IPS-NIHi7 (cell line): ENCODE measurements at regions not wholly inside any gene's neighbourhood (a gene's known extent, or its start where the extent isn't known, plus 50 kb on each side); places are given as distances from the start of the nearest gene placed in this dataset.

ENCODE experiments used
- DNase-seq: peaks from one replicate; pipeline ENCODE4 v3.0.0; 2012; ENCODE audit warnings: mixed read lengths; ENCODE audit errors: extremely low spot score

DNA sequence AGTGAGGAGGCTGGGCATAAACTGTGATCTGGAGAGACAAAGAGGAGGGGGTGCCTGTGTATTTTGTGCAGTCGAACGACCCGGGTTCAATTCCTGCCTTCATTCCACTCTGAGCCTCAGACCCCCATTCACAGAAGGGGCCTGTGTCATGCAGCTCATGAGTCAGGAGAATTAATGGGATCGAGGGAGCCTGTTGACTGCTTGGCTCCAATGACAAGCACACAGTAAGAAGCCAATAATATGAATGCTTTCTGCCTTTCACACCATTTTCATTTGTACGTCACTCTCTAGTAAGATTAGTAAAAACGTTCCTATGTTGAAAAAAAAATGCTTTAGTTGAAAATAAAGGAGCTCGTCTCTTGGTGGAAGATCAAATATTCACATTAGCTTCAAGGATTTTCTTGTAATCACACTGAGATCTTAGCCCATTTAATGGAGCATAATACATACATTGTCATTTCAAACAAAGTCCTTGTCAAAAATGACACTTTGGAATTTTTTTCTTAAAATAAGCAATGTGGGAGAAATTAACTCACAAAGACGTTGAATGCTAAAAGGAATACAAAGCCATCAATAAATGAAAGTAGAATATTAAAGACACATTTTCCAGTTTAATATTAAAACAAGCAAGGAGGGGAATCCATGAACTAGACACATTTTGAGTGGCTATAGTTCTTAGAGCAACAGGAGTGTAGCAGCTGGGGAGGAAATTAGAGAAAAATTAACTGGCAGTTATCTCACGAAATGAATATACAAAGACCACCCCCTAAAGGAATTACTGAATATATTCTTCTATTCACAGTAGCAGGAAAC is 246.7 kb upstream of the AFDN start:
- DNase-seq: no peak

DNA sequence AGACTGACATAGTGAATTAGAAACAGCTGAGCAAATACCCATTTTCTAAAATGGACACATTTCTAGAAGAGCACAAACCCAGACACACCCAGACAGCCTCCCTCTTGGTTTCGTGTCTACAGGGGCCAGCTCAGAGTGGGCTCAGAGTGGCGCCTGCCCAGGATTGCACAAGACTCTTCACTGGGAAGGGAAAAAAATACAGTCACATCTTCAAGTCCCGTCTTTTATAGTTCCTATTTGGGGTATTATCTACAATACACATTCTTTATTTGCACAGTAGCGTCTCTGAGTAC is 246.1 kb upstream of the AFDN start:
- DNase-seq: no peak

DNA sequence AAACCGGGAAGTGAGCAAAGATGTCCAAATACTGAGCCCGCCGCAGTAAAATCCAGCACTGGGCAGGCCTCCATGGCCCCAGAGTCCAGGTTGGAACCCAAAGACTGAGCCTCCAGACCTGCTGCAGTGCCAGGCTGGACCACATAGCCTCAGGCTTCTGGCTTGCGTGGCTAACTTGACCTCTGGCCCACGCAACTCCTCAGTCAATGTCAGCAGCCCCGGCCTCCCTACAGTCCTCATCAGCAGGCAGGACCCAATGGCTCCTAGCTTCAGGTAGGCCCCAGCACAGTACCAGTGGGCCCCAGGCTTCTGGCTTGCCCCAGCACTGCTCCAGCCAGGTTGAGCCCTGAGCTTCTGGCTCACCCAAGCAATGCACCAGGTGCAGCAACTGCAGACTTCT is 245.1 kb upstream of the AFDN start:
- DNase-seq: no peak

DNA sequence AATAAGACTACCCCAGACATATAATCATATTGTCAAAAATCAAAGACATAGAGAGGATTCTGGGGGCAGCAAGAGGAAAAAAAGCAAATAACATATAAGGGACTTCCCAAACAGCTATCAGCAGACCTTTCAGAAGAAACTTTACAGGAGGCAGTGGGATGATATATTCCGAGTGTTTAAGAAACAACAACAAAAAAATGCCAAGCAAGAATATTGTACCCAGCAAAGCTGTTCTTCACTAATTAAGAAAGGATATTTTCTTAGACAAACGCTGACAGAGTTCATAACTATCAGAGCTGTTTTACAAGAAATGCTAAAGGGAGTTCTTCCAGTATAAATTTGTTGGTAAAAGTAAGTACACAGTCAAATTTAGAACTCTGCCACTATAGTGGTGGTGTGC is 243.3 kb upstream of the AFDN start:
- no peak for DNase-seq

DNA sequence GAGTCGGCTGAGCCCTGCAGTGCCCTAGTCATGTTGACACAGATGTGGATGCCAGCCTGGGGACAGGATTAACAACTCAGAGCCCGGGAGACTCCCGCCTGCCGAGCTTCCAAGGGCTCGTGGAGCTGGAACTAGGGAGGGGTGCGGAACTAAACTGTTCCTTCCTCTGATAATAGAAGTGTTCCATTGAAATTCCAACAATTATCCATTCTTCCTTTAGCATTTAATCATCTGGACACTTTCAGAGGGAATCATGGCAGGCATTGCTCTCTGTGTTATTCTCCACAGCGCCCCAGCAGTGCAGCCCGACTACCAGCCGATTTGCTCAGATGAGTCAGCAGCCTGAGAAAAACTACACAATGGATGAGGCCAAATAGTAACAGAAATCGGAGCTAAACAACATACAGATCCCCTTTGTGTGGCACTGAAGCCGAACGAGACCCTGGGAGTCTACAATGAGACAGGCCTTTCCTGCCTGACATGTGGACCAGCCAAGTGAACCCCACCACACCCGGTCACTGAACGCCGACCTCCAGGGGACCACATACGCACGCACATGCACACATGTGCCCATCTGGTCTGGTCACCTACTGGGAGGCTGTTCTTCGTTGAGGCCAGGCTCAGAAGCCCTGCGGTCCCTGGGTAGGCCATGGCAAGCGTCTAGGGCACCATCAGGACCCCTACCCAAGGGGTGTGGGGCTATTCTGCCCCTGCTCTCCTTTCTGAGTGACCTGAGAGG is 238.4 kb upstream of the AFDN start:
- no peak for DNase-seq

DNA sequence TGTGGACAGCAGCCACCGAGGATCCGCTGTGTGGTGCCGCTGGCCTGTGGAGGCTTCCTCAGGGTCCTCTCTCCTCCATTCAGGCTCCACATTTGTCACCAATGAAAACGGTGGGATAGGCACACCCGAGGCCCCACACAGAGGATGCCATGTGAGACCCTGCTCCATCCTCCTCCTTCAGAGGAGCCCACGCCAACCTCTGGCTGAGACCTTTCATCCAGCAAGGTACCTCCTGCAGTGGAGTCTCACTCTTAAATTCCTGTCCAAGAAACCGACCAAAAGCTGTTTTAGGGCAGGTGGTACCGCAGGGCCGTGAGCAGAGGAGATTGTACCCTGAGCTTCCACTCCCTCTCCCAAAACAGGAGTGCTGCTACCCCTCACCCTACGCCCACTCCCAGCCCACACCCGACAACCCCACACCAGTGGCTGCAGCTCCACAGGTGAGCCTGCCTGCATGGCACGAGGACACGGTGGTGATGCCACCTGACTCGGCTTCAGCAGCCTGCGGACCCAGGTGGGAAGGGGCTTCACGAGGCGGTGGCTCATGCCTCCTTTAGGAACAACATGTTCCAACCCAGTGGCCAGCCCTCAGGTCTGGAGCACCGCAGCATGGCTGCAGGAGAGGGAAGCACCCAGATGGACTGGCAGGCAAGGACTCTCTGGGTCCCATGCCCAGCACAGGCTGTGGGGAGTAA is 237.6 kb upstream of the AFDN start:
- no peak for DNase-seq

DNA sequence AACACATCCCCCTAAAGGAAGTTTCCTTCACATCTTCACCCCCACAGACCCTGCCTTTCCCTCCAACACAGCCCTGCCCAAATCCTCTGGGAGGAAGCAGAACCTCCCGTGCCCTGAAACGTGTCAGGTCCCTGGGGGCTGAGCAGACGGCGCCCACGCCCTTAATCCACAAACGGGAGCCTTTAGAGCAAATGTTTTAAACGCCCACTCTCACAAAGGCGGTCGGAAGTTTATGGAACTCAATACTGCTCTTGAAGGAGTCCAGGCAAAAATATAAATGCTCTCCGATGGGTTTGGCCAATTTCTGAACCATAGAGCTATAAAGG is 237.1 kb upstream of the AFDN start:
- no peak for DNase-seq

DNA sequence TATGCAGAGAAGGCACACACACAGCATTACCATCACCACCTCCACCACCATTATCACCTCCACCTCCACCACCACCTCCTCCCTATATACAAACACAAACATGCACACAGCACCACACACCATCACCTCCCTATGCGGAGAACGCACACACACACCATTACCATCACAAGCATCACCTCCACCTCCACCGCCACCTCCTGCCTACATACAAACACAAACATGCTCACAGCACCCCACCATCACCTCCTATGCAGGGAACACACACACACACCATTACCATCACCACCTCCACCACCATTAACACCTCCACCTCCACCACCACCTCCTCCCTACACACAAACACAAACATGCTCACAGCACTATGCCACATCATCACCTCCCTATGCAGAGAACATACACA is 236.5 kb upstream of the AFDN start:
- DNase-seq: no peak
